ENCODE measurements at regions not wholly inside any gene's neighbourhood (a gene's known extent, or its start where the extent isn't known, plus 50 kb on each side); places are given as distances from the start of the nearest gene placed in this dataset.

- no peak for TF ChIP-seq POLR2A (IDR thresholded peaks at IDR 0.05)
- TF ChIP-seq, protein P1, sequence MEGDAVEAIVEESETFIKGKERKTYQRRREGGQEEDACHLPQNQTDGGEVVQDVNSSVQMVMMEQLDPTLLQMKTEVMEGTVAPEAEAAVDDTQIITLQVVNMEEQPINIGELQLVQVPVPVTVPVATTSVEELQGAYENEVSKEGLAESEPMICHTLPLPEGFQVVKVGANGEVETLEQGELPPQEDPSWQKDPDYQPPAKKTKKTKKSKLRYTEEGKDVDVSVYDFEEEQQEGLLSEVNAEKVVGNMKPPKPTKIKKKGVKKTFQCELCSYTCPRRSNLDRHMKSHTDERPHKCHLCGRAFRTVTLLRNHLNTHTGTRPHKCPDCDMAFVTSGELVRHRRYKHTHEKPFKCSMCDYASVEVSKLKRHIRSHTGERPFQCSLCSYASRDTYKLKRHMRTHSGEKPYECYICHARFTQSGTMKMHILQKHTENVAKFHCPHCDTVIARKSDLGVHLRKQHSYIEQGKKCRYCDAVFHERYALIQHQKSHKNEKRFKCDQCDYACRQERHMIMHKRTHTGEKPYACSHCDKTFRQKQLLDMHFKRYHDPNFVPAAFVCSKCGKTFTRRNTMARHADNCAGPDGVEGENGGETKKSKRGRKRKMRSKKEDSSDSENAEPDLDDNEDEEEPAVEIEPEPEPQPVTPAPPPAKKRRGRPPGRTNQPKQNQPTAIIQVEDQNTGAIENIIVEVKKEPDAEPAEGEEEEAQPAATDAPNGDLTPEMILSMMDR (IDR thresholded peaks at IDR 0.05): no peak
Observed at GRCh38 chr21:14685568-14685967, 139.5 kb upstream of the SAMSN1 start.
